HT-29 (cell line): ENCODE measurements at regions not wholly inside any gene's neighbourhood (a gene's known extent, or its start where the extent isn't known, plus 50 kb on each side); places are given as distances from the start of the nearest gene placed in this dataset.

ENCODE experiments used
- DNase-seq: peaks from one replicate; pipeline ENCODE4 v3.0.0-alpha.2; 2015; ENCODE audit warnings: low spot score

DNA sequence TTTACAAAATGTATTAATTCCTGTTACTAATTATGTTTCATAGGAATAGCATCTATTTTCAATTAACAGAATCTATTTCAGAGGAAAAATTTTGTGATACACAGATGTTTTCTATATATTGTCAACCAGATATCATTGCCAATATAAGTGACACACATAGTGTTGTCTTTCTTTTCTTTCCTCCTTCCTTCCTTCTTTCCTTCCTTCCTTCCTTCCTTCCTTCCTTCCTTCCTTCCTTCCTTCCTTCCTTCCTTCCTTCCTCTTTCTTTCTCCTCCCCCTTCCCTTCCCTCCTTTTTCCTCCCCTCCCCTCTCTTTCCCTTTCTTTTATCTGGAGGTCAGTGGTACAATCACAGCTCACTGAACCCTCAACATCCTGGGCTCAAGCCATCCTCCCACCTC lies 146.5 kb upstream of the DSEL start:
- DNase-seq = no peak

DNA sequence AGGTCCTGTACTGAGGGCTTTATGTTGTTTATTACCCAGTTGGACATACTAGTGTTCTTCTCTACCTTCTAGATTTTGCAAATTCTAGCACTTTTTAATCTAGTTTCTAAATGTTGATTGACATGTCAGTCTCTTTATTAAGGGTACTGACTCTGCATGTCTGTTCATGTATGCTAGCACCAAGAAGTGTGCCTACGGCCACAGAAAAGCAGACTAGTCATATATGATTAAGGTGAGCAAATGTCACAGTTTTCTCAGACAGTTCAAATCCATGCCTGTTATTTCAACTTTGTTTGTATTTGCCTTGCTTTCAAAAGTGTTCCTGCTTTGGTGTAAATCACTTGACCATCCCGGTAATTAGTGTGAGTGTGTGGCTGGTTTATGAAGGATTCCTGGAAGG lies 145.0 kb upstream of the DSEL start:
- DNase-seq = no peak

DNA sequence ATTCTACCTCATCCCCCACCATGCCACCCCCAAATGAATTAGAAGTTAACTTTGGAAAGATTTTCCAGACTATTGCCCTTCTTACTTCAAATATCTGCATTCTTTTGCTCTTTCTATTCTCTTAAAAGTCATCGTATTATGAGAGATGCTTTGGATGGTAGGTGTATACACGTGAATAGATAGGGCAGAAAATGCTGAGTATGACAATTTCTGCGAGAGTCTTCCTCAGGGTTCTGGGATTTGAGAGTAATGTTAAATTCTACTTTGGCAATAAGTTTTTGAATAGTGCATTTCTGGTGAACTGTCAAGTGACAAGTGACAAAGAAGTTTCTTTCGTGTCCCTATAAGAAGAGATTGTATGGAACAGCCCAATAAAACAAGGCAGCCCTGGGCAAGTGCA lies 137.6 kb upstream of the DSEL start:
- no peak for DNase-seq

DNA sequence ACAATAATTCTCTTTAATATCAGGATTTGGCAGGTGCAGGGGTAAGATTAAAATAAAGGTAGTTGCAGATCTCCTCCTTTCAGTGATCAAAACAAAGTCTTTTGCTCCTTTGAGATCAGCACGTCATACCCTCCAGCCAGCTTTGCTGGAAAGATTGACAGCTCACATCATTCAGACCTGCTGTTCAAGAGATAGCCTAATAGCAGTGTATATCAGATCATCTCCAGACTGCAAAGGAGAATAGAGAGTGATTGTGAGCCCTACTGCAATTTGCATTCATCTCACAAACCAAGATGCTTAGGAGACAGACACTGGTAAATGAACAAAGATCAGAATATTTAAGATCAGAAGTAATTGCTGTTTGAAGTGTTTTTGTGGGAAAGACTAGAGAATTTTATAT lies 135.8 kb upstream of the DSEL start:
- DNase-seq = no peak

DNA sequence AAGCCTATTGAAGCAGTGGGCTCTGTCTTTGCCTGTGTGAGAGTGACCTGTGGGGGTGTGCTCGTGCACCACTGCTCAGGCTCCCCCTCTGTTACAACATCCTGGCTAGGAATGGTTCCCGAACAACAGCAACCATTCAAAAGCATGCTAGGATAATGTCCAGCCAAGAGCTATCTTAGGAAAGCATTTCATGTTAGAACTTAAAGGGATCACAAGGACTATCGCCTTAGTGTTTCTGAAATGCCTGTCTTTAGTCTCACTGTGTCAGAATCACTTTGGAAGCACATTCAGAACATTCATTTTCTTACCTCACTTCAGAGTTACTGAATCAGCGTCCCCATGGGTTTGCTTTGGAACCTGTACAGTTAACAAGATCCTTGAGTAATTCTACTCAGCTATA lies 134.9 kb upstream of the DSEL start:
- no peak for DNase-seq

DNA sequence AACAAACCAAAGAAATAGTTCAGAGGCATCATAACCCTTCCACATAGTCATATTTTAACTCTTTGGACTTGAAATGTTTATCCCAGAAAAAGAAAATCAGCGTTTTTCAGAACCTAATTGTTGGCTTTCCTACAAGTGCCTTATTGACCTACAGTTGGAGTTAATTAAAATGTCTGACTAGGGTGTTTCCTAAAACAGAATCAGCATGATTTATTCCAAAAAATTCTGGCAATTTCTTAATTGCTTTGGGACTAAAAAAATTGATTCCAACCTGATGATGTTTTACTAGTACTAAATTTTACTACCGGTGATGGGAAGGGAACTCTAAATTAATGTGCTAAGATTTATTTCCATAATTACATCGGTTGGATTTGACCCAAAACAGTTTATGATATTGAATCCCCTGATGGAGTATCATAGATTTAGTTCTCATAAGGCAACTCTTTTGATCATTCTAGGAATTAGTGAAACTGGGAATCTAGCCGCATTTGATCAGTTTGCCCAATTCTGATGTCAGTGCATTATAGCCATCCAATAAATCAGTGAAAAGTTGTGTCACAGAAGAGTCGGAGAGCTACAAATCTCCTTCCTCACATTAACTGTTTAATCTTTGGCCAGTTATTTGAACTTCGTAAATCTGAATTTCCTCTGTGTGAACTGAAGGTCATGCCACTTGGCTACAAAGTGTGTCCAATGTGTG lies 134.3 kb upstream of the DSEL start:
- DNase-seq = no peak

DNA sequence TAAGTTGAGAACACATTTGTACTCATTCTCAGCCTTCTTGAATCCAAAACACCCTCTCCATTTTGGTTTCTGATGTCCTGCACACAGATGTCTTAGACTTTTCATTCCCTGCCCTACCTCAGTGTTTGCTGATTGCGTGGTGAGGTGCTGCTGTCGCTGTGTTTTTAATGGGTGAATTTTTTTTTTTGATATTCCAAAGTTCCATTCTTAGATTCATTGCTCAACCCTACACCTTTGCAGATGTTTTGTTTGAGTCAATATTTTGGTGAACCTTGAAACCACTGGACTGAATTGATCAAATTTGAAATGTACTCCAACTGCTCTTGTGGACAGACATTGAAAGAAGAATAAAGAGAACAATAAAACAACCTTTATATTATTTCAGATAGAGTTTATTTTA lies 130.4 kb upstream of the DSEL start:
- DNase-seq = no peak

DNA sequence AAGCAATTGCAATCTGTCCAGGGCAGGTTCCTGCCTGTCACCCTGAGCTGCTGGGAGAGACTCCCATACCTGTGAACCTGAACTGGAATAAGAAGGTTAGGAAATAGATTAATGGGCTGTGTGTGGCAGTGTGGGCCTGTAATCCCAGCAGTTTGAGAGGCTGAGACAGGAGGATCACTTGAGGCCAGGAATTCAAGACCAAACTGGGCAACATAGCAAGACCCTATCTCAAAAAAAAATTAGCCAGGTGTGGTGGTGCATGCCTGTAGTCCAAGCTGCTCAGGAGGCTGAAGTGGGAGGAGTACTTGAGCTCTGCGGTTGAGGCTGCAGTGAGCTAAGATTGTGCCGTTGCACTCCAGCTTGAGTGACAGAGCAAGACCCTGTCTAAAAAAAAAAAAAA lies 127.7 kb upstream of the DSEL start:
- DNase-seq = no peak

DNA sequence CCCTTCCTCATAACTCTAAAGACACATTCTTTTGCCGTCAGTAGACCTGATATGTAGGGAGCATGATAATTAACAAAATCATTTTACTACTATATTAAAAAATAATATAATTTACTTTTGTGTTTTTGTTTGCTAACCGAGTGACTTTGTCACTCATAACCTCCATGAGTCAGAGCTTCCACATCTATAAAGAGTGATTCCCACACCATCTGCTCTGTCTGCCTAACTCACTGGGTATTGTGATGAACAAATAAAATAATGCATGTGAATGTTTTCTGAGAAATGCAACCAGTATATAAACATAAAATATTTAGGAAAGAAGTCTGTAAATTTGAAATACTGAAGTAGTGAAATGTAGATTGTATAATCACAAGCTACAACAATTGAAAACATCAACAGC lies 123.4 kb upstream of the DSEL start:
- no peak for DNase-seq

DNA sequence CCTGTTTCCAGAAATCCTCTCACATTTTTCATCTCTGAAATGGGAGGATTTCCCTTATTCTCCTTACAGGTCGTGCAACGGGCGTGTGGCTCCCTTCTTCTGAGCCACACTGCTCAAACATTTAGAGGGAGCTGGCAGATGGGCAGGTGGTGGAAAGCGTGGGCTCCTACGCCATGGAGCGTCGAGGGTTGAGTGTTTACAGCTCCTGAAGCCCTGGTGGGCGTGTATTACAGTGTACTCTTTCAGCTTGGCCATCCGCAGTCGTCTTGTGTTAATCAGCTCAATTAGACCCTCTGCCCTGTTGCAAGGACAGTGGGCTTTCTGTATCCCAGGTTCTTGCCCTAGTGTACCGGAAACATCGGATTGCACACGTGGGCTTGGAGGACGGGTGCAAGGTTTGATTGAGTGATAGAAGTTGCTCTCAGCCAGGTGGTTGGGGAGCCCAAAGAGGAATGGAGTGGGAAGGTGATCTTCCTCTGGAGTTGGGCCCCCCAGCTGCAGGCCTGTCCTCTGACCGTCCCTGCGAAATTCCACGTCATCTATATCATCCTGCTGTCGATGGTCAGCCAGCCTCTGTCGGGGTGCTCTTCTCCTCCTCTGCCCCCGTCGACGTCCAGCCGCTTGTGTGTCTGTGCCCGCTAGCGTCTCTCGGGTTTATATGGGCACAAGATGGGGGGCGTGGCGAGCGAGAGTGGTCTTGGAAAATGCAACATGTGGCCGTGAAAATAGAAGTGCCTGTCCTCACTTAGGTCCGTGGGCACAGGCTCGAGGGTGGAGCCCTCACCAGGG lies 120.3 kb upstream of the DSEL start:
- no peak for DNase-seq

DNA sequence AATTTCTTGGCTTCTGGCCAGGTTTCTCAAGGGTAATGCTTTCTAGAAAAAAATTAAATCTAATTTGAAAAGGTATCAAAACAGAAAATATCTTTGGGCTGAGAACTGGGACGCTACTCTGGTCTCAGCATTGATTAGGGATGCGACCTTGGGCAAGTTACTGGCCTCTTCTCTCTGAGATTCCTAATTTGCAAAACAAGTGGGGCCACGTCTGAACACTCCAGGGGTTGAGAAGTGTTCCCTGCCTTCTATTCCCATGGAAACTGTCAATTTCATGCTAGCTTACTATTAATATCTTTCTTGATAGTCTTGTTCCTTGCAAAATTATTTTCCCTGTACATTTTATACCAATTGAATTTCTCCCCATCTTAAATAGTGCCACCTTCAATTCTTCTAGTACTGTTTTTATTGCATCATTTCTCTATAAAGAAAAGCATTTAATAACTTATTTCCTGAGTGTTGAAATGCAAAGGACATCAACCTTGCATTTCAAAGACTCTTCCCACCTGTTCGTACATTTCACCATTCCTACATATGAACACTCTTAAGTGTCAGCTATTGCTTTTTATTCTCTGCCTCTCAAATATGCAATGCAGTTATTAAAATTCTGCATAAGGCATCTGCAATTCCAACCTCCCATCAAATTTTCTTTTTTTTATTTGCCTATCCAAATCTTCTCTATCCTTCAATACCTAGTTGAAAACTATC lies 118.3 kb upstream of the DSEL start:
- DNase-seq = no peak

DNA sequence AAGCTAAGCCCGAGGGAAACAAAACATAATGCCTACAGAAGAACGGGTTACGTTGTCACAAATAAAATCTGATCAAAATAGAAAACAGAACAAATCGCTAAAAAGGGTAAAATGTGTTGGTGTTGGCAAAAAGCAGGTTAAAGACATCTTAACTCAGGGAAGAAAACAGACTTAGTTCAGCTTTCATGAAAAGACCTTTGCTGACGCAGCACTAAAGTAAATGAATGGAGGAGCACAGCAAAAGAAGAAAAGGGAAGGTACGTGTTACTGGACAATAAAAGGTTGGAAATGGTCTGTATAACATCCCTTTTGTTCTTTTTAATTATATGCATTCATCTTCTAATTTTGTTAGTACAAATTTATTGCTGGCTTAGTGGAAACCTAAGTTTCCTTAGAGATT lies 117.4 kb upstream of the DSEL start:
- DNase-seq = no peak

DNA sequence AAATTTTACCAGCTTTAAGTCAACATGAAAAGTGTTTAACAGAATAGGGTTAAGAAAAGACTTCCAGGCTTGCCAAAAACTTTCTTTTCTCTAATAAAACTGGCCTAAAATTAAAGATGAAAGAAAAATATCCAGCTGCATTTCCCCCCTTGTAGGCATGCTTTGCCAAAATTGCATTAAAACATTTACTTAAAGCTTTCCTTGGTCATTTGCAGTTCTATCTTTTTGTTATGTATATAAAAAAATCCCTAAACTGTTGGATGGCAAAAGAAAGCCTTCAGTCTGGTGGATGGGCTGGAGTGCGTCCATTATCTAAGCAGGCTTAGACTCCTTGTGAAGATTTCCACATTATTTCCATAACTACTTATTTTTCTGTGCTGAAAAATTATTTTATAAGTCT lies 105.4 kb upstream of the DSEL start:
- no peak for DNase-seq

DNA sequence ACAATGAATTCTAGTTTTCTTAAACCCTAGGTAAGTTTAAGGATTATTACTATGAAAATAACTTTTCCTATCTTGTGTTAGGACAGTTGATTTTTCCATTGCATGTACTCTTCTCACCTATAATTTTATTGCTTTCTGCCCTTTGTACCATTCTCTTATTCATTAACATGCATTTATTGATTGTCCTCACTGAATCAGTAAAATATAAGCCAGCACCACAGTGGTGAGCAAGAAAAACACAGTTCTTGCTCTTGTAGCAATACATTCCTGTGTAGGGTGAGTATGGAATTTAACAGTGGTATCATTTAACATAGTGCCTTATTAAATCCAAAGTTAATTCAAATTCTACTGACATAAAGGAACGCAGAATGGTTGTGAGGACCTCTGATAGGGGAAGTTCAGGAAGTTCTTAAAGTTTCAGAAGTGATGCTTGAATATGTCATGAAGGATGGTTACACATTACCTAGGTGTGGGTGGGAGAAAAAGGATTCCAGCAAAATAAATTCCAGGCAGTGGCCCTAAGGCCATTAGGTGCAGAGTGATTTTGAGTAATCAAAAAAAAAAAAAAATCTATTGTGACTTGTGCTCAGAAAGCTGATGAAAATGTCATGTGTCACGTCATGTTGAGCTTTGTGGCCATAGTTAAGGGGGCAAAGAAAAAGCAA lies 104.7 kb upstream of the DSEL start:
- peak; percentile 32 for DNase-seq

DNA sequence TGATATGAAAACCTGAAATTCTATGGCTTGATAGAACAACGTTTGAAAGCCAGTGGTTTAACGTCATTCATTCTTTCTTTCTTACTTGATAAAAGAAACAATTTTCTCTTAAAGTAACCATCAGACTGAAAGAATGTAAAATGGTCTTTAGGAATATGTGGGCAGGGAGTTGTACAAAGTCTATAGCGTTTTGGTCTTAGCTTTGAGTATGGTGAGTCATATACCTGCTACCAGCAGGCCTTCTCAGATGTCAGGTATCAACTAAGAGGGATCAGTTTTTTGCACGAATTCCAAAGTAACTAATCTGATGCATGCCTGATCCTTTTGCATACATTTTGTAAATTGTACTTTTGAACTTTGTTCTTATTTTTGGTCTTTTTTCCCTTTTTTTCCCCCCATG lies 101.5 kb upstream of the DSEL start:
- DNase-seq = no peak

DNA sequence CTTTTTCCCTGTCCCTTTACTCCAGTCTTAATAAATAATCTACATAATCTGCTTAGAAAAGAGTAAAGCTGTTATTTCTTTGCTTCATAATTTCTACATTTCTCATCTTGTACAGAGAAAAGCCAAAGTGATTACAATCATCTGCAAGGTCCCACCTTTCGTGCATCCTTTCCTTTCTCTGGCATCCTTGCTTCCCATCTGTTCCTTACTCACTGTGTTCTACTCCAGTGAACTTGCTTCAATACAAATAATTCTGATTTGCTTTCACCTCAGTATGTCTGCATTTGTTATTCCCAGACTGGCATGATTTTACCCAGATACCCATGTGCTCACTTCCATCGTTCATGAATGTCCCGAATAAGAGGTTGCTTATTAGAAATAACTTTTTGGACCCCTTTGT lies 99.4 kb upstream of the DSEL start:
- no peak for DNase-seq

DNA sequence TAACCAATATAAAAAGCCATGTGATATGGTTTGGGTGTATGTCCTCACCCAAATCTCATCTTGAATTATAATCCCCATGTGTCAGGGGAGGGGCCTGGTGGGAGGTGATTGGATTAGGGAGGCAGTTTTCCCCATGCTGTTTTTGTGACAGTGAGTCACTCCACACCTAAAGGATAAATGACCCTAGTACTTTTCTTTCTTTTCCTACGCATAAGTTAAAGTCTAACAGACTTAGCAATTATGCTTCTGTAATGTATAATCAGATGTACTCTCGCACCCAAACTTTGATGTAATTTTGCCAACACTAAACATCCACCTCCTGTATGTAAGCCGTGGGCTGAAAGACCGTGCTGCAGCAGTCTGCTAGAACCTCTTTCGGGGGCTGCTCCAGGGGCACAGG lies 97.2 kb upstream of the DSEL start:
- no peak for DNase-seq

DNA sequence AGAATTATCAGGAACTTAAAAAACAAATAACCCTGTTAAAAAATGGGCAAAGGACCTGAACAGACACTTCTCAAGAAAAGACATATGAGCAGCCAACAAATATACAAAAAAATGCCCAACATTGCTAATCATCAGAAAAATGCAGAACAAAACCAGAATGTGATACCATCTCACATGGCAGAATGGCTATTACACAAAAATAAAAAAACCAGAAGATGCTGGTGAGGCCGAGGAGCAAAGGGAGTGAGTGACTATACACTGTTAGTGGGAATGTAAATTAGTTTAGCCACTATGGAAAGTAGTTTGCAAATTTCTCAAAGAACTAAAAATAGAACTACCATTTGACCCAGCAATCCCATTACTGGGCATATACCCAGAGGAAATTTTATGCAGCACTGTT lies 95.8 kb upstream of the DSEL start:
- DNase-seq = no peak

DNA sequence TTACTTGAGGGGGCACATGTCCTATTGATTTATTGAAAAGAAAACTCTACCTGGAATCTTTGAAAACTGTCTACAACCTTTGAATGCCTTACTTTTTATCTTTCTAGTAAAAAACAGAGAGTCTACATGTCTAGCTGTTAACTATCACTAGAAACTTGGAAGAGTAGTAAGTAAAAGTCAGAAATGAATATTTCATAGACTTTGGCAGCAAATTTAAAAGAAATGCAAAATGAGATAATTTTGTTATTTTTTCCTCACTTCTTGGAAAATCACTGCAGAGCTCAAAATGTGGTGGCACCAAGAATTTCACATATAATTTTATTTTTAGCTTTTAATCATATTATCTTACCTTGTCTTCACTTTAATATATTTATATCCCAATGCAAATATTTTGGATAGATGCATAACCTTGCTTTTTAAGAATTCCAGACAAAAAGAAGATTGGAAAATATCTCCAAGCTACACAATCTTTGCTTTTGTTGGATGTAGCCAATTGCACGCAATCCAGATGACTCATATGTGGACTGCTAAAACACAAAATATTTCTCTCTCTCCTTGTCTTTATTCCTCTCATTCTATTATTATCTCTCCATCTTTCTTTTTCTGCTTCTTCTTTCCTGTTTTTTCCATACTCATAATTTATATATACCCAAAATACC lies 92.2 kb upstream of the DSEL start:
- no peak for DNase-seq

DNA sequence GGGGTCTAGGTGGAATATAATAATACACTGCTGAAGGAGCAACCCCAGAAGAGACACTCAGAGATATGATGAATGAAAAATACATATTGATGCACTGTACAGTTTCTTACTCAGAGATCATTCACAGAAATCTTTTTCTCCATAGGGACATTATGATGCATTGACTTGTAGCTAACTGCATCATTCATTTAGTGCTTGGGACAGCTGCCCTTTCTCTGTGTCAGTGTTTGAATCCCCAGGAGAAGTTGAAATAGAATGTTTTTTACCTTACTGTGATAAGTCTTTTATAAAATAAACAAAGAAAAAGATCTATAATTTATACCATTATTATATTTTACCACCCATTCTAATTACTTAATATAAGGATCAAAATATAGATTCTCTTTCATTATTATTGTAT lies 91.7 kb upstream of the DSEL start:
- DNase-seq = no peak
